GM12873 (cell line): ENCODE measurements at regions not wholly inside any gene's neighbourhood (a gene's known extent, or its start where the extent isn't known, plus 50 kb on each side); places are given as distances from the start of the nearest gene placed in this dataset.

Experiments
- TF ChIP-seq, protein P1 (sequence below): IDR thresholded peaks from 2 replicates; pipeline ENCODE4 v1.5.1; 2012; ENCODE audit warnings: low read depth, mild to moderate bottlenecking, moderate library complexity, low read length, control low read depth; ENCODE audit not compliant: insufficient read depth; ENCODE audit errors: missing control alignments

- TF ChIP-seq, protein P1, sequence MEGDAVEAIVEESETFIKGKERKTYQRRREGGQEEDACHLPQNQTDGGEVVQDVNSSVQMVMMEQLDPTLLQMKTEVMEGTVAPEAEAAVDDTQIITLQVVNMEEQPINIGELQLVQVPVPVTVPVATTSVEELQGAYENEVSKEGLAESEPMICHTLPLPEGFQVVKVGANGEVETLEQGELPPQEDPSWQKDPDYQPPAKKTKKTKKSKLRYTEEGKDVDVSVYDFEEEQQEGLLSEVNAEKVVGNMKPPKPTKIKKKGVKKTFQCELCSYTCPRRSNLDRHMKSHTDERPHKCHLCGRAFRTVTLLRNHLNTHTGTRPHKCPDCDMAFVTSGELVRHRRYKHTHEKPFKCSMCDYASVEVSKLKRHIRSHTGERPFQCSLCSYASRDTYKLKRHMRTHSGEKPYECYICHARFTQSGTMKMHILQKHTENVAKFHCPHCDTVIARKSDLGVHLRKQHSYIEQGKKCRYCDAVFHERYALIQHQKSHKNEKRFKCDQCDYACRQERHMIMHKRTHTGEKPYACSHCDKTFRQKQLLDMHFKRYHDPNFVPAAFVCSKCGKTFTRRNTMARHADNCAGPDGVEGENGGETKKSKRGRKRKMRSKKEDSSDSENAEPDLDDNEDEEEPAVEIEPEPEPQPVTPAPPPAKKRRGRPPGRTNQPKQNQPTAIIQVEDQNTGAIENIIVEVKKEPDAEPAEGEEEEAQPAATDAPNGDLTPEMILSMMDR, result no peak
Observed at GRCh38 chr7:17601921-17602320, 303.5 kb downstream of the AHR start.

GRCh38 chr7:17608114-17608833 is 309.8 kb downstream of the AHR start:
- TF ChIP-seq, protein P1, result no peak

DNA sequence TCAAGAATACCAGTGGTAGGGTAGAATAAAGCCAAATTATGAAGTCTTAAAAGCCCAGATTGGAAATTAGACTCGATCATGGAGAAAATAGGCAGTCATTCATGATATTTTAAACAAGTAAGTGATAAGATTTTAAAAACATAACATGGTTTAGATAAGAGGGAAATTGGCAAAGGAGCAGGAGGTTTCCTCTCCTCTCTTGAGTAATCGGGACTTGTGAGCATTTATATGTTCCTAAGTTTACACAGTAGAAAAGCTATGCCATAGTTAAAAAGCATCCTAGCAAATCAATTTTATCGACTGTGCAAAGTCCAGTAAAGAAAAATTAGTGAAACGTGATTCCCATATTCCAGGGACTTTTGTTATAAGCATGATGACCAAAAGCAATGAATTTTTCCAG is 313.2 kb downstream of the AHR start:
- TF ChIP-seq, protein P1, result no peak

DNA sequence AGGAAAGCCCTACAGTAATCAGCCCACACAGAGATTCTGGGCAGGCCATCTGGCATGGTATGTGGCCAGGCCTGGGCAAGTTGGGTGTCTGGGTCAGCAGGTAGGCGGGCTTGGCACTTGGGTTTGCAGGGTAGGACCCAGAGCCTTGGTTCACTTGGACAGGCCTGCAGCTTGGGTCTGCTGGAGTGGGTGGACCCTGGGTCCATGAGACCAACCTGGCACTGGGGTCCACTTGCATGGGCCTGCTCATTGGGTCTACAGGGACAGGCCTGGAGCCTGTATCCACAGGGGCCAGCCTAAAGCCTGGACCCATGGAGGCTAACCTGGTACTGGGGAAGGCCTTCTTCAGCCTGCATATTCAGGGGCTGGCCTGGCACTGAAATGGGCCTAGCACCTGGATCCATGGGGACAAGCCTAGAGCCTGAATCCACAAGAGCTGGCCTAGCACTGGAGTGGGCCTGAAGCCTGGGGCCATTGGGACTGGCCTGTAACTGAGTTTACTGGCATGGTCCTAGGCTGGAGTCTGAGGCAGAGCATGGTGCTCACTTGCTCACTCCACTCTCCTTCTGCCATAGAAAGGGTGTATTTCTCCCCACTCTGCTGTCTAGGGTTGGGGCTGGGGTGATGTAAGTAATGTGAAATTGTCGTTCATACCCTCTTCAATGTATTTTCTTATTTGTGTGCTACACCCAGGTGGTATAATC is 315.0 kb downstream of the AHR start:
- TF ChIP-seq, protein P1, result no peak

GRCh38 chr7:17617380-17617779 is 318.9 kb downstream of the AHR start:
- TF ChIP-seq, protein P1, result no peak

GRCh38 chr7:17617857-17618651 is 319.6 kb downstream of the AHR start:
- TF ChIP-seq, protein P1, result no peak

DNA sequence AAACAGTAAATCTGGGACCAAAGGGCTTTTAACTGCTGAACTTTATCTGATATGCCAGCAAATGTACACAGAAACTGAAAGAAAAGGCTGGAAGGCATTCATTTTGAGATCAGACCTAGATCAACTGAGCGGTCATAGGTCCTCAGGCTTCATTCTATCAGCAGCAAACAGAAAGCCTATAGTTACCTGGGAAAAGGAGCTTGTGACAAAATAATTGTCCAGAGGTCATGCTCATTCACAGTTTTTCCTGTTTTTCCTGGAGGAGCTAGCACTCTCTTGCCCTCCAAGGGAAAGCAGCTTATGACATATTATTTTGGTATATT is 320.2 kb downstream of the AHR start:
- TF ChIP-seq, protein P1, result no peak
